ENCODE measurements at regions not wholly inside any gene's neighbourhood (a gene's known extent, or its start where the extent isn't known, plus 50 kb on each side); places are given as distances from the start of the nearest gene placed in this dataset.

DNA sequence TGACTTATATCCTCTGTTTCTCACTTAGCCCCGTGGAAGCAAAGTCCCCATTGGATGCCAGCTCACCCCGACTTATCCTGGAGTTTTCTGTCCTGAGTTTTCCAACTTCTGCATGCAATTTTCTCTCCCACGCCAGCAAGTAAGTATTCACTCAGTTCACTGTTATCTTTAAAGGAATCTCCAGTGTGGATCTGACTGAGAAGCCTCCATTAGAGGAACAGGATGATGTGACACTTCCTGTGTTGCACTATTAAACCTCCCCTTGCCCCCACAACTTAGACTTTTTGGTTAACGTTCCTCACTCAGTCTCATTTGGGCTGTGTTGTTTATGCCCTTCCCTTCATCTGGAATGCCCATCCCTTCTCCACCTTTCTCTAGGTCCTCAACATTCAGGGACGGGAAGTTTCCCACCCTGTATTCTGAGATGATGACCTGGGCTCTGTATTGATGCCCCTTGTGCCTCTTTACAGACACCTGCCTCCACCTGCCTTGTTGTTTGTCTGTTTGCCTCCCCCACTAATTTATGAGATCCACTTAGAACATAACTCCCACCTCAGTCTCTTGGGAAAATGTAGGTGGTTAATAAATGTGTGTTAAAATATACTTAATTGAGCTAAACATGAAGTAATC, 536.1 kb upstream of the RAB6C start:
- POLR2A ChIA-PET = no interaction called here
- CTCF ChIA-PET = no interaction called here
- Mint-ChIP-seq H3K36me3 (no peaks in the 10 kb centered on the region), H3K9me3 (no peaks in the 10 kb centered on the region), H3K27ac (no peak overlapping the region), H3K4me1 (ENCODE audit: low read depth) (no peaks in the 10 kb centered on the region), H3K27me3 (no peaks in the 10 kb centered on the region), H3K4me3 (no peak overlapping the region)
- DNase-seq = no peak
- intact Hi-C loops (cut with micrococcal nuclease) = no loop called here

DNA sequence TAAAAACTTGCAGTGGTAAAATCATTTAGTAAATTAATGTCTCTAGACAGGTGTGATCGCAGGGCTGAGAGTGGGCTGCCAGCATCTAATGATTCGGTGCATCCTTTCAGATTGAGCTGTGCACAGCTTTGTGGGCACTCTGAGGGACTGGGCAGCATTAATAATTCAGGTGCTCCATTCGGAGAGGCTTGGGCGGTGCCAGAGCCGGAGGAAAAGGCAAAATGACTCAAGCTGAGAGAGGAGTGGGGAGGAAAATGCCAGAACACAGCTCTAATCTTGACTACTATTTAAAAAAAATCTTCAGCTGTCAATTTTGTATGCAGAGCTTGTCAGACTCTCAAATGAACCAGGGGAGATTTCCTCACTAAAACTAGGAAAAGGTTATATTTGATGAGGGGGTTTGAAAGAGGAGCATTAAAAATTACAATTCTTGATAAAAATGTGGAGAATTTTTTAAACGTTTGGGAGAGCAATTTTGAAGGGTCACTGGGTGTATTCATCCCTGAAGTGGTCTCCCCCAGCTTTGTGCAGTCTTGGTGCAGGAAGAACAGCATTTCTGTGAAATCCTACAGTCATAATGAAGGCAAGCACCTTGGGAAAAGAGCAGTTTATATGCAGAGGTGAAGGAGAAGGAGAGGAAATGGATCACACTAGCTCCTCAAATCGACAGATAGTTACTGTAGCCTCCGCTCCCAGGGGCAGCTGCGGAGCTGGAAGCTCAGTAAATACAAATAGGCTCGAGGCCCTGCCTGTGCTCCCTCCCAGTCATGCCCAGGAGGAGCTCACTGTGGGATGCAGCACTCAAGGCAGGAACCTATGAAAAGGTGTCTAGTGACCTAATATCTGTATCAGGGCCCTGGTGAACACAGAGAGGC, 535.4 kb upstream of the RAB6C start:
- no peak for DNase-seq
- Mint-ChIP-seq H3K27me3 (no peaks in the 10 kb centered on the region), H3K4me3 (no peak overlapping the region), H3K36me3 (no peaks in the 10 kb centered on the region), H3K4me1 (ENCODE audit: low read depth) (no peaks in the 10 kb centered on the region), H3K27ac (no peak overlapping the region), H3K9me3 (no peaks in the 10 kb centered on the region)
- intact Hi-C loops (cut with micrococcal nuclease) = no loop called here
- POLR2A ChIA-PET = no interaction called here
- CTCF ChIA-PET = no interaction called here

DNA sequence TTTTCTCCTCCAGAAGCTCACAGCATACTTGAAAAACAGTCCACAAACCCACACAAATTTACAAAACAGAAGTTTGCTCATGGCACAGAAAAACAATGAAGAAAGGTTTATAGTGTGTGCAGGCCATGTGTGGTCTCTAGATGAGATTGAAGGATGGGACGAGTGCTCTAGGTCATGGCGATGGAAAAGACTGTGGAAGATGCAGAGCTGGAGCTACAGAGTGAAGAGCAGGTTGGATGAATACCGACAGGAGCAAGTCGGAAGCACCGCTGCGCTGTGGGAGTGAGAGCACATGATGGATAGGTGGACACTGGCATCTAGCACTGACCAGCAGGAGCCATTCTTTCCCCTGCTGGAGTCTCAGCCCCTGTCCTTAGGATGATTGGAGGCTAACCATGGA, 534.7 kb upstream of the RAB6C start:
- DNase-seq = no peak
- no peak overlapping the region for H3K4me3 Mint-ChIP-seq
- H3K27ac Mint-ChIP-seq = no peak overlapping the region
- no peaks in the 10 kb centered on the region for H3K9me3 Mint-ChIP-seq
- no peaks in the 10 kb centered on the region for H3K27me3 Mint-ChIP-seq
- no peaks in the 10 kb centered on the region for H3K36me3 Mint-ChIP-seq
- ChIA-PET POLR2A (no interaction called here), CTCF (no interaction called here)
- intact Hi-C loops (cut with micrococcal nuclease) = no loop called here
- H3K4me1 Mint-ChIP-seq (ENCODE audit: low read depth) = no peaks in the 10 kb centered on the region

DNA sequence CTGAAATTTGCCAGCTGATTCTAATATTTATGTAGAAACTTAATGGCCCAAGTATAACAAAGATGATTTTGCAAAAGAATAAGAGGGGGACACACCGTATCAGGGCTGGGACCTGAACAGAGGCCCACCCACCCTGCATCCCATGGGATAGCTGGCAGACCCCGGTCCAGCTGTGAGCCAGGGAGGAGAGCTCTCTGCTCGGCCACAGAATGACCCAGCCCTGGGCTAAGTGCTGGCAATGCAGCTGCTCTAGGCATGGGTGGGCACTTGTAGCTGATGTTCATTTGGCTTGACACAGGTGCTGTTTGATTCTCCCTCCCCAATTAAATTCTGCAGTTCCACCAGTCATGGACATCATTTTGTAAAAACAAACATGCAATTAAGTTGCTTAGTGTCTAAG, 522.8 kb upstream of the RAB6C start:
- H3K27ac Mint-ChIP-seq = no peak overlapping the region
- POLR2A ChIA-PET = no interaction called here
- DNase-seq = no peak
- no peaks in the 10 kb centered on the region for H3K36me3 Mint-ChIP-seq
- no peak overlapping the region for H3K4me3 Mint-ChIP-seq
- peaks cover 2% of the 10 kb centered on the region for H3K9me3 Mint-ChIP-seq
- intact Hi-C loops (cut with micrococcal nuclease) = no loop called here
- no peaks in the 10 kb centered on the region for H3K4me1 Mint-ChIP-seq (ENCODE audit: low read depth)
- CTCF ChIA-PET = no interaction called here
- H3K27me3 Mint-ChIP-seq = no peaks in the 10 kb centered on the region

DNA sequence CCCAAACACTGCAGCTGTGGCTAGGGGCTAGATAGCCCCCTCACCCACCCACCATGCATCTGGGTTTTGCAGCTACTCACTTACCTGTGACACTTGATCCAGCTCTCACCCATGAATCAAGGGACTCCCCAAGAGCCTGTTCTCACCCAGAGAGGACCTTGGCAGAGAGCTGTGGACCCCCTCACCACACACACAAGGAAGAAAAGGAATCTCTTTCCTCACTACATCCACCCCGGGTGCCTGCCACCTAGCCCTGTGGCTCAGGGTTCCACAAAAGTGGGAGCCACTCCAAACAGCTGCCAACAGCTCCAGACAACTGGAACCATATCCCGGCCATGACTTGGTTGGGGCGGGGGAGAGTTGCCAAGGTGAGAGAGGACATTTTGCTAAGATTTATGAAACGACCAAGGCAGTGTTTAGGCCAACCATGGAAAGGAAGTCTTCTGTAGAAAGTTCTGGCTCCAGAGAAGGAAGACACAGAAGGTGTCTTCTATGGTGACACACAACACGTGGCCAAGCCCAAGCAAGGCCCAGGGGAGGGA, 522.1 kb upstream of the RAB6C start:
- no peaks in the 10 kb centered on the region for H3K4me1 Mint-ChIP-seq (ENCODE audit: low read depth)
- ChIA-PET CTCF (no interaction called here), POLR2A (no interaction called here)
- H3K4me3 Mint-ChIP-seq = no peak overlapping the region
- H3K36me3 Mint-ChIP-seq = no peaks in the 10 kb centered on the region
- DNase-seq = no peak
- no peaks in the 10 kb centered on the region for H3K27me3 Mint-ChIP-seq
- H3K9me3 Mint-ChIP-seq = peaks cover 2% of the 10 kb centered on the region
- H3K27ac Mint-ChIP-seq = no peak overlapping the region
- intact Hi-C loops (cut with micrococcal nuclease) = no loop called here

DNA sequence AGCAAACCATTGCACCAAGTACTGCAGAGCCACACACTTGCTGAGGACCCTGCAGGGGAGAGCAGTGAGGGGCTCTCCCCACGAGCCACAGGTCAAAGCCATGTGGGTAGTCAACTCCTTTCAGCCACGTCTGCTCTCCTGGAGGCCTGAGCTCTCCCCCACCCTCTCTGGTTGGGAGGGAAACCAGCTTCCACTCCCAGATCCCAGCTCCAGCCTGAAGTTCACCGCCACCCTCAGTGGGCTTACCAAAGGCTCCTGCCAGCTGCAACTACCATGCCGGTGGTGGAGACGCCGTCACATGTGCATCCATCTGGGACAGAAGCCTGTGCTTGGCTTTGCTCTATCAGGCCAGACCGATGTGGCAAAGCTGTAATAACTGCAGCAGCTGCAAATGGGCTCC, 521.5 kb upstream of the RAB6C start:
- no peaks in the 10 kb centered on the region for H3K36me3 Mint-ChIP-seq
- no peaks in the 10 kb centered on the region for H3K4me1 Mint-ChIP-seq (ENCODE audit: low read depth)
- ChIA-PET POLR2A (no interaction called here), CTCF (interaction anchor here (1.1 kb wide), 1 partner anchor 24 kb away, joined by 3 read pairs; no protein-coding TSS in a partner anchor)
- intact Hi-C loops (cut with micrococcal nuclease) = no loop called here
- H3K4me3 Mint-ChIP-seq = no peak overlapping the region
- no peaks in the 10 kb centered on the region for H3K27me3 Mint-ChIP-seq
- peaks cover 2% of the 10 kb centered on the region for H3K9me3 Mint-ChIP-seq
- no peak overlapping the region for H3K27ac Mint-ChIP-seq
- DNase-seq = no peak

DNA sequence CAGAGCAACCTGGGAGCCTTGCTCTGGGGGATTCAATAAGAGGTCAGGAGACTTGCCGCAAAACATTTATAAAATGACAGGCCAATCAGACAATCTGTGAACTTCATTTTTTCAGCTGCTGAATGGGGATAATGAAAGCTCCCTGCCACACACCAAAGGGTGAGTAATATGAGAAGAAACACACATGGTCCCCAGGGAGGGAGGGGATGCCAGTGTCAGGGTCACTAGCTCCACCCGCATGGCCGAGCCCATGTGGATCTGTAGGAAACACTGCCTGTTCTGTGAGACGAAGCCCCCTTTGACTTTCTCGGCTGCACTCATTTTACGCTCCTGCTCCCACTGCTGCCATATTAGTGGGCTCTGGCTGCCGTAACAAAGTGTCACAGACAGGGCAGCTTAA, 521.0 kb upstream of the RAB6C start:
- intact Hi-C loops (cut with micrococcal nuclease) = no loop called here
- H3K4me1 Mint-ChIP-seq (ENCODE audit: low read depth) = no peaks in the 10 kb centered on the region
- H3K27ac Mint-ChIP-seq = no peak overlapping the region
- H3K9me3 Mint-ChIP-seq = peaks cover under 1% of the 10 kb centered on the region
- H3K4me3 Mint-ChIP-seq = no peak overlapping the region
- H3K36me3 Mint-ChIP-seq = no peaks in the 10 kb centered on the region
- no peak for DNase-seq
- ChIA-PET CTCF (interaction anchor here (1.1 kb wide), 1 partner anchor 25 kb away, joined by 3 read pairs; no protein-coding TSS in a partner anchor), POLR2A (no interaction called here)
- no peaks in the 10 kb centered on the region for H3K27me3 Mint-ChIP-seq

DNA sequence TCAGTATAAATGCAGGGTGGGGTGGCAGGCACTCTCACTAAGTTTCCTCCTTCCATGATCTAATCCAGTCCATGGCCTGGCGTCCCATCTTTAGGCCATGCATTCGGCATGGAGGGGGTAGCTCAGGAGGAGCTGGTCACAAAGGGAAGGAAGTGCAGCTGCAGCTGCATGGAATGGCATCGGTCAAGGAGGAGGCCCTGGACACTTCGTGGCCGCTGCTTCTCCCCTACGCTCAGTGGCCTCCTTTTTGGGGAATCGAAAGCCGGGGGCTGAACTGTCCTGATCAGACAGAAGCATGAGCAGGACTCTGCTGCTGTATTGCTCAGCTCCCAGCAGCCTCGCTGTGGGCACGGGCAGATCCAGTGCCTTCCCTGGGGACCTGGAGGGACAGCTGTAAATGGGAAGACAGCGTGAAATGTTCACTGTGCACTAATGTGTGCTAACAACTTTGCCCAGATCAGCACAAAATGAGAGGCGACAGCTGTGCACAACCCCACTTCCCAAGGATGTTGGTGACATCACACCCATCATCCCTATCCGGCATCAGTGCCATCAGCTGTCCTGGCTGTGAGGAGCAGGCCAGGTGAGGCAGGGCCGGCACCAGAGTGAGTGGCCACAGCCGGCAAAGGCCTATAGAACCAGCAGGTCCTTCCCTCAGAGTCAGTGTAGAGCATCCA, 520.1 kb upstream of the RAB6C start:
- no peaks in the 10 kb centered on the region for H3K9me3 Mint-ChIP-seq
- ChIA-PET CTCF (interaction anchor here (0.6 kb wide), 1 partner anchor 9 kb away, joined by 3 read pairs; no protein-coding TSS in a partner anchor), POLR2A (no interaction called here)
- no peaks in the 10 kb centered on the region for H3K36me3 Mint-ChIP-seq
- no peak overlapping the region for H3K27ac Mint-ChIP-seq
- DNase-seq = no peak
- no peaks in the 10 kb centered on the region for H3K27me3 Mint-ChIP-seq
- H3K4me1 Mint-ChIP-seq (ENCODE audit: low read depth) = no peaks in the 10 kb centered on the region
- intact Hi-C loops (cut with micrococcal nuclease) = no loop called here
- H3K4me3 Mint-ChIP-seq = no peak overlapping the region

DNA sequence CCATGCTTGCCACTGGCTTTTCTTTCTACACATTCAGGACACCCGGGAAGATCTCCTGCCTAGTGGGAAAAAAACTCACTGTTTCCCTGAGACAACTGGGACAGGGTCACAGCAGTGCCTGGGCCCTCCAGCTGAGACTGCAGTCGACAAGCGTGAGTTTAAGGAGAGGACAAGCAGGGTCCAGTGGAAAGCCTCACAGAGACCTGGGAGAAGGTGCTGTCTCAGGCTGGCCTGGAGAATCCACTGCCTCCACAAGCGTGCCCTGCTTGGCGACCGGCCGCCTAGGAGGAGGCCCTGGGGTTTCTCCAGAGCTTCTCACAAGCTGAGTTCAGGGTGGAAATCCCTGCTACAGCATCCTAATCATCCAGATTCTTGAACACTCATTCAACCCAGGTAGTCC, 519.6 kb upstream of the RAB6C start:
- CTCF ChIA-PET = no interaction called here
- H3K4me1 Mint-ChIP-seq (ENCODE audit: low read depth) = no peaks in the 10 kb centered on the region
- no peak overlapping the region for H3K27ac Mint-ChIP-seq
- POLR2A ChIA-PET = no interaction called here
- no peak for DNase-seq
- H3K36me3 Mint-ChIP-seq = no peaks in the 10 kb centered on the region
- no peak overlapping the region for H3K4me3 Mint-ChIP-seq
- intact Hi-C loops (cut with micrococcal nuclease) = no loop called here
- H3K9me3 Mint-ChIP-seq = no peaks in the 10 kb centered on the region
- H3K27me3 Mint-ChIP-seq = no peaks in the 10 kb centered on the region

DNA sequence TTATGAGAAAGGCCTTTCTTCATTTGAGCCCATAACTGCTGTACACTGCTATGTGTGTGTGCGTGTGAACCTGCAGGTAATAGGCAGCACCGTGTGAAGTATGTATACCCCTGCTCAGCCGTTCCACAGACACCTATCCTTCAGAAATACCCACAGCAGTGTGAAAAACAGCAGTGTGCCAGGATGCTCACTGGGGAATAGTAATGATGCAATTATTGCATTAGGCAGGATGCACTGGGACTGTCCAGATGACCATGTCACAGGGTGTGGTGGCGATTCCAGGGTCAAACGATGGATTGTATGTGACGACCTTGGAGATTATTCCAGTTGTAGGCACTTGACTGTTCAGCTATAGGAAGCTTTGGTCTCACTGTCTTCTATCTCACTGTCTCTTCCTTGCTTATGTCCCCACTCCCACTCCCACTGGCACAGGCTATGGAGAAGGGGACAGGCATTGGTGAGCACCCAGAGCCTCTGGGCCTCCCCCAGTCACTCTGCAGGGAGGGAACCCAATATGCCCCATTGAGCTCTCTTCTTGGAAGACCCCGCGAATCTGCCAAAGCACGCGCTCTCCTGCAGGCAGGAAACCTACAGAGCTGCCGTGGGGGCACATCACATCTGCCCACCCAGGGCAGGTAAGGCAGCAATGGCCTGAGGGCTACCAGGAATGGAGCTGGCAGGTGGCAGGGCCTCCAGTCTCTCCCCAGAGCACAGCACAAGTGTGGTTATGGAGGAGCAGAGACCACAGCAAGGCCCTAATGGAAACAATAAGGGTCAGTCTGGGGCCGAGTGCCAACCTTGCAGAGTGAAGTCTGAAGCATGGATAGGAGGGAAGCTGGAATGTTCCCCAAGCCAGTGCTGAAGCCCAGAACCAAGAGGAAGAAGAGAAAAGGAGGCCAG, 518.9 kb upstream of the RAB6C start:
- CTCF ChIA-PET = no interaction called here
- POLR2A ChIA-PET = no interaction called here
- intact Hi-C loops (cut with micrococcal nuclease) = no loop called here

DNA sequence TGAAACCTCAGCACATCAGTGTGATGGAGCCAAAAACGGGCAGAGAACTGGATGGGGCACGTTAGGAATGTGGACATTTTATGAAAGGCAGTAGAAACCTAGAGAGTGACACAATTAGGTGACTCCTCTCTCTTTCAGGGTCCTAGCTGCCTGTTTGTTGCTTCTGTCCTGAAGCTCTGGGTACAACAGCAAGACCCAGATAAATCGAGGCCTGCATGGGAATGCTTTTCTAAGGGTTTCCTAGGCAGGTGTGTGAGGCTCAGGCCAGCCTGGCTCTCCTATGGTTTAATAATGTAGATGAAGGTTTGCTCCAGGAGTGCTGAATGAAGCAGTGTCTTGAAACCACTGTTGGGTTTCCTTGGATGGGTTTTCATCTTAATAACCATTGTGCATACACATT, 517.1 kb upstream of the RAB6C start:
- intact Hi-C loops (cut with micrococcal nuclease) = no loop called here

More for the DNA sequence above, 518.9 kb upstream of the RAB6C start:
- DNase-seq = no peak
- no peaks in the 10 kb centered on the region for H3K36me3 Mint-ChIP-seq
- H3K27ac Mint-ChIP-seq = no peak overlapping the region
- H3K9me3 Mint-ChIP-seq = no peaks in the 10 kb centered on the region
- H3K4me1 Mint-ChIP-seq (ENCODE audit: low read depth) = no peaks in the 10 kb centered on the region
- no peaks in the 10 kb centered on the region for H3K27me3 Mint-ChIP-seq
- H3K4me3 Mint-ChIP-seq = no peak overlapping the region

DNA sequence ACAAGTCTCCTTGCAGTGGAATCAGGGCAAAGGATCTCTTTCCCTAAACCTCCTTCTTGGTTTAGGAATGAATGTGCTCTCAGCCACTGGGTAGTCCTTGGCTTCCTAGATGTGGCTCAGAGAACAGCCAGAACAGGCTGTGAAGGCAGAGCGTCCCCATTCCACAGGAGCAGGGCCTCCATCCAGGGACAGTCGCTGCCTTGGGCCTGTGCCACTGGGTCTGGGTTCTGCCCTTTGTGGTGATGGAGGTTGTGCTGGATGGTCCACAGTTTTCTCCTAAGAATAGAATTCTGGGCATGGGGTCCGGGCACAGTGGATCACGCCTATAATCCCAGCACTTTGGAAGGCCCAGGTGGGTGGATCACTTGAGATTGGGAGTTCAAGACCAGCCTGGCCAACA, 516.5 kb upstream of the RAB6C start:
- Mint-ChIP-seq H3K4me3 (no peak overlapping the region), H3K36me3 (no peaks in the 10 kb centered on the region), H3K4me1 (ENCODE audit: low read depth) (no peaks in the 10 kb centered on the region), H3K27ac (no peak overlapping the region), H3K9me3 (no peaks in the 10 kb centered on the region), H3K27me3 (no peaks in the 10 kb centered on the region)
- CTCF ChIA-PET = no interaction called here
- POLR2A ChIA-PET = no interaction called here
- intact Hi-C loops (cut with micrococcal nuclease) = no loop called here
- DNase-seq = no peak

More for the DNA sequence above, 517.1 kb upstream of the RAB6C start:
- H3K36me3 Mint-ChIP-seq = no peaks in the 10 kb centered on the region
- ChIA-PET CTCF (no interaction called here), POLR2A (no interaction called here)
- H3K4me1 Mint-ChIP-seq (ENCODE audit: low read depth) = no peaks in the 10 kb centered on the region
- no peak overlapping the region for H3K27ac Mint-ChIP-seq
- DNase-seq = no peak
- H3K9me3 Mint-ChIP-seq = no peaks in the 10 kb centered on the region
- no peak overlapping the region for H3K4me3 Mint-ChIP-seq
- no peaks in the 10 kb centered on the region for H3K27me3 Mint-ChIP-seq

Data from activated CD4-positive, alpha-beta memory T cell treated with anti-CD3 and anti-CD28 coated beads for 36 hours (primary cell).